NCI-H2171 (cell line): ENCODE measurements at regions not wholly inside any gene's neighbourhood (a gene's known extent, or its start where the extent isn't known, plus 50 kb on each side); places are given as distances from the start of the nearest gene placed in this dataset.
"Not testable (repeated sequence)": the region's sequence is repeated elsewhere in the genome, so short reads cannot be mapped to it uniquely, and the experiment has no call there.

Experiments
- DNase-seq: peaks from one replicate; lab custom pipeline; 2025; lab: John Stamatoyannopoulos, UW

- DNase-seq = no peak
These were observed 714.9 kb upstream of the ADGRL3 start for GRCh38 chr4:60485276-60485675.

DNA sequence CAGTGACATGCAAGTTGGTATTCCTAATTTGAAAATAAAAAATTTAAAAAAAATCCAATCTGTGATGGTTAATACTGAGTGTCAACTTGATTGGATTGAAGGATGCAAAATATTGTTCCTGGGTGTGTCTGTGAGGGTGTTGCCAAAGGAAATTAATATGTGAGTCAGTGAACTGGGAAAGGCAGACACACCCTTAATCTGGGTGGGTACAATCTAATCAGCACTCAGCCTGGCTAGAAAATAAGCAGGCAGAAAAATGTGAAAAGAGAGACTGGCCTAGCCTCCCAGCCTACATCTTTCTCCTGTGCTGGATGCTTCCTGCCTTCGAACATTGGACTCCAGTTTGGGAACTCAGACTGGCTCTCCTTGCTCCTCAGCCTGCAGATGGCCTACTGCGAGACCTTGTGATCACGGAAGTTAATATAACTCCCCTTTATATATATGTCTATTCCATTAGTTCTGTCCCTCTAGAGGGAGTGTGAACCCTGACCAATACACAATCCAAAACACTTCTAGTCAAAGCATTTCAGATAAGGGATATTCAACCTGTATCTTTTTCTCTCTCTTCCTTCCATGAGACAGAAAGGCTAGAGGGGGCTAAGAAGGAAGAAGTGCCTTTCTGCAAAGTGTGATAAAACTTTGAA is 712.9 kb upstream of the ADGRL3 start:
- not testable (repeated sequence) for DNase-seq

DNA sequence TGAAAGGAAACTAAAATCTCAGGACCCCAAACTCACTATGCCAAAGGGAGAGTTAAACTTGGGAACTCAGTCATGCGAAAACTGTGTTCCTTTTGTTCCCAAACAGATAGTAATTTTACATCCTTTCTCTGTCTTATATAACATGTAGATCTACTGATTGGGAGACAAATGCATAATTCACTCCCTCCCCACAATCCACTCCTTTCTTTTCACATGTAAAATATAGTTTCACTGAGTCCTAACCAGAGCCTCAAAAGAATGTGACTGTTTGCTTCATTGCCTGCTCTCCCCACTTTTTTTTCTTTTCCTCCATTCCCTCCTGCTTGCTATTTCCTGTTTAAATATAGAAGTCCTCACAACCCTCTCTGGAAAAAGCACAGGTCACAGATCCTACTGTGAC is 699.3 kb upstream of the ADGRL3 start:
- no peak for DNase-seq

- DNase-seq = no peak
These were observed 697.4 kb upstream of the ADGRL3 start for GRCh38 chr4:60502733-60503132.

DNA sequence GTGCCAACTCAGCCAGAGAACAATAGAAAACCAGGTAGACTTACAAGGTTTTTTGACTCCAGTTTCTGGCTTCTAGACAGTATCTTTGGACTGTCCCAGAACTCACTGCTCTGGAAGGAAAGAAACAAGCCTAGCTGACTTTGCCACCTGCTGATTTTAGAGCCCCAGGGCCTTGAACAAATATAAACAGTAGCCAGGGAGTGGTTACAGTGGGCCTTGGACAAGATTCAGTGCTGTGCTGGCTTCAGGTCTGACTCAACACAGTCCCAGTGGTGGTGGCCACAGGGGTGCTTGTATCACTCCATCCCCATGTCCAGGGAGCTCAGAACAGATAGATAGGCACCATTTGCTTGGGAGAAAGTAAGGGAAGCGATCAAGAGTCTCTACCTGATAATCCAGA is 694.1 kb upstream of the ADGRL3 start:
- DNase-seq = no peak

DNA sequence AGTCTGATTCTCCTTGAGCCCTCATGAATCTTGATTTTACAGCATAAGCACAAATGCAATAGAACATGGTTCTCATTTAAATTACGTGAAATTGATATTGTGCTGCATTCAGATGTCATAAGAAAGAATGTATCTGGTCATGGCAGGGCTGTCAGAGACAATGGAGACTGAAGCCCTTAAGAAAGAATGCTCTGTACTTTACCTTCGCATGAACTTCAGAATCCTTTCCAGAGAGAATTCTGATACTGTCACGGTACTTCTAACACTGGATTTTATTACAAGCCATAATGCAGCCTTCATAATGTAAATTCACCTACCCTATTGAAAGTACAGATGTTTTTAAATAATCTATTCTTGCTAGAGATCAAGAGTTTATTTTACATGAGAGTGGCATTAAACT is 677.9 kb upstream of the ADGRL3 start:
- DNase-seq = no peak

- no peak for DNase-seq
These were observed 668.2 kb upstream of the ADGRL3 start for GRCh38 chr4:60531776-60532379.

- DNase-seq = no peak
These were observed 655.1 kb upstream of the ADGRL3 start for GRCh38 chr4:60544981-60545380.

GRCh38 chr4:60562334-60562733 is 637.8 kb upstream of the ADGRL3 start:
- DNase-seq = no peak

GRCh38 chr4:60565558-60565957 is 634.6 kb upstream of the ADGRL3 start:
- no peak for DNase-seq

DNA sequence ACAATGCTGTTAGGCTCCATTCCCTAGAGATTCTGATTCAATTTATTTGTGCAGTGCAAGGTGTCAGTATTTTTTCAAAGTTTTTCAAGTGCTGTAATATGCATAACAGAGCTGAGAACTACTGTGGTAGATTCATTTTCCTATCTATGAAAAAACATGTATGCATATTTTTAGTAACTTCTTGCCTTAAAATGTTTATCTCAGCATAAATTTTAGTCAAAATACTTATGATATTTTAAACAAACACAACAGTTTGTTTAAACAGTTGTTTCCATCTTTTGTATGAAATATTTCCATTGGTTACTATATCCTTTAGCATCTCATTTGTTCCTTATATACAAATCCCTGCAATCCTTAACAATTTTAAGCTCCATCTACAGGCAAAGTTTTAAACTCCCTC is 624.8 kb upstream of the ADGRL3 start:
- DNase-seq = no peak

- no peak for DNase-seq
These were observed 620.8 kb upstream of the ADGRL3 start for GRCh38 chr4:60579335-60579734.

DNA sequence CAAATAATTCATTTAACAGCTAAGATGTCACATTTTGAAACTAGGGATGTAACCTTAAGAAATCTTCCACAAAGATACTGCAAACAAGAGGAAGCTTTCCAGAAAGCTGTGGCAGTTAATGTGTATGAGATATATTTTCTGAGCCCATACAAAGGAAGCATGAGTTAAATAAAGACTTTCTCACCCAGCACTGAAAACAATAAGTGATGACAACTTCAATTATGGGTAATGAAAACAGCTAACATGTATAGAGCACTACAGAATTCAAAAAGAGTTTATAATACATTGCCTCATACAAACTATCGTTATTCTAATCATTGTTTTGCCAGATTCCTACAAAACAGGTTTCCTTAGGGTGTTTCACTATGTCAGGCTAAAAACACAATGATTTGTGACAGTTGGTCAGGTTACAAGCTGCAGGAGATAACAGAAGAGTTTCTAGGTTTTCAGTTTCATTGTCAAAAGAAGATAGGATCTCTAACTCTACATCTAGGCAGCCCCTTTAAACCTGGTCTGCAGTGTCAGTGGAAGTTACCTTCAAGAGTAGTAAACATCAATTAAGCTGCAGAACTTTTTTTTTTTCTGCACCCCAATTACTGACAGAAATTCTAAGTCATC is 618.1 kb upstream of the ADGRL3 start:
- no peak for DNase-seq

DNA sequence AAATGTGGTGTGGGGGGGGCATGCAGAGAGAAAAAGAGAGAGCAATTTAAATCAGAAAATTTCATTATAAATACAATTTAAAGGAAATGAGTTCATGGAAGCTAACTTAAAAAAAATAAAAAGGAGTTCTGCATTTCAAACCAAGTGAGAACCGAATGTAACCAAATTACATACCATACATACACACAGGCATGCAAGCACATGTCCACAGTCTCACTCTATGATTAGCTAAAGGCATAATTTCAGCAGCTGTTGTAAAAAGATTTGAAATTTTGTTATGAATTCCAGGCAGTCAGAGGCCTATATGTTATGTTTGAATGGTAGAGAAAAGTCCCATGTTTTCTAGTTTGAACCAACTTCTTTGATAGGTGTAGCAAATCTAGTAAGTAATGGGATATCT is 611.6 kb upstream of the ADGRL3 start:
- DNase-seq = no peak

- no peak for DNase-seq
These were observed 610.7 kb upstream of the ADGRL3 start for GRCh38 chr4:60589425-60589824.

DNA sequence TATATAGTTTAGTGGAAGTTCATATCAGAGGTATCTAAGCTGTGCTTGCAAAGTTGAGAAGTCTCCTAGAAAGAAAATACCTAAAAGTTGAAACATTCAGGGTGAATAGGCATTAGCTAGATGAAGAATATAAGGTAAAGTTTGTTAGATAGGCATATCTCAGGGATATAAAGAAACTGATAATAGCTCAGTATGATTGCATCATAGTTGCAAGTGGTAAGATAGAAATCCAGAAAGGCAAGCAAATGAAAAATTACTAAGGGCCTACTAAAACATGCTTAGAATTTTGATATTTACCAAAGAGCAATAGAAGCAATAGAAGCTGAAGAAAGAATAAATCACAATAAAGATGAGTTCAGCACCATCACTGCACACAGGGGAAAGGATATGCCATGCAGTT is 610.0 kb upstream of the ADGRL3 start:
- no peak for DNase-seq

DNA sequence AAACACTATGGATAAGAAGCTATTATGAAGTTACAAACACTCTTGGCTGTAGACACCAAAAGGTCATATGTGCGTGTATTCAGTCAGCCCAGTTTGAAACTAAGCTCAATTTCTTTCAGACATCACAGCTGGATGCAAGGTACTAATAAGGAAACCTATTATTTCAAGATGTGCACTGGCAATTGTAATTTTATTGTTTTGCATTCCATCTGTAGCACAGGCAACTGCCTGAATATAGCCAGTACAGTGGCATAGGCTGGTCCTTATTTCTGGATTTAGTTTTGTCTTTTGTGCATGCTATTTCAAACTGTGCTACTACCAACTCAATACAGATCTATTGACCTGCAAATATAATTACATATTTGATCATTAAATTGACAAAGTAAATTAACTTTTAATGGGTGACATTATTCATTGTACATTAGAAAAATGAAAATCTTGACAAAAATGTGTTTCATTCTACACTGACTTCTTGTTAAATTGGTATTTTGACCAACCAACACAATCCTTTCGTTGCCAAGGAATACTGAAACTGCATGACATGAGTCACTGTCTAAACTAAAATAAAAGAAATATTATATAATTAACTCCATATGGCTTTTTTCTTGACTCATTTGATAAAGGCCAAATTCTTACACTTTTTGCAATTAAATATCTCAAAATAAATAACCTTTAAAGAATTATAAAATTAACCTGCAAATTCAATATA is 594.3 kb upstream of the ADGRL3 start:
- no peak for DNase-seq

- DNase-seq = no peak
These were observed 588.2 kb upstream of the ADGRL3 start for GRCh38 chr4:60611762-60612496.

- no peak for DNase-seq
These were observed 582.4 kb upstream of the ADGRL3 start for GRCh38 chr4:60617731-60618130.

- no peak for DNase-seq
These were observed 580.4 kb upstream of the ADGRL3 start for GRCh38 chr4:60619531-60620305.

GRCh38 chr4:60637976-60638375 is 562.1 kb upstream of the ADGRL3 start:
- no peak for DNase-seq

- no peak for DNase-seq
These were observed 551.4 kb upstream of the ADGRL3 start for GRCh38 chr4:60648774-60649173.
